ENCODE measurements at regions not wholly inside any gene's neighbourhood (a gene's known extent, or its start where the extent isn't known, plus 50 kb on each side); places are given as distances from the start of the nearest gene placed in this dataset.

- H3K9me3 Mint-ChIP-seq: peaks cover 0 to 9% (median 4%) of the 10 kb centered on the region in 7 donors
- Histone ChIP-seq H3K9ac (ENCODE audit: insufficient read depth, low read length, poor library complexity, severe bottlenecking) (no peak overlapping the region), H2AFZ (ENCODE audit: insufficient read depth, low read depth, low read length, poor library complexity, severe bottlenecking) (no peak overlapping the region), H3K9me3 (replicated peaks in 1 of 2; ENCODE audit: control insufficient read depth in 1 of 2, insufficient read depth in 1 of 2, low read length in 2 of 2) (peaks cover 0 to 5% of the 10 kb centered on the region in 2 donors), H3K4me2 (replicated peaks; ENCODE audit: extremely low read depth, low read length, poor library complexity, severe bottlenecking) (no peak overlapping the region), H3K27ac (ENCODE audit: low read depth in 1 of 2, low read length in 2 of 2) (no peak overlapping the region), H3K79me2 (ENCODE audit: insufficient read depth, low read length) (no peaks in the 10 kb centered on the region), H4K20me1 (ENCODE audit: insufficient read depth, low read length) (no peaks in the 10 kb centered on the region), H3K4me1 (ENCODE audit: control insufficient read depth in 1 of 2, insufficient read depth in 2 of 2, low read length in 2 of 2) (no peaks in the 10 kb centered on the region), H3K36me3 (replicated peaks in 1 of 2; ENCODE audit: control insufficient read depth in 1 of 2, insufficient read depth in 2 of 2, low read length in 2 of 2) (no peaks in the 10 kb centered on the region), H3K27me3 (ENCODE audit: control insufficient read depth in 2 of 2, insufficient read depth in 2 of 2, low read length in 2 of 2) (no peaks in the 10 kb centered on the region), H3K4me3 (replicated peaks in 1 of 3; ENCODE audit: low read depth in 2 of 3, low read length in 3 of 3) (no peak overlapping the region)
- no peaks in the 10 kb centered on the region for H3K4me1 Mint-ChIP-seq
- no peaks in the 10 kb centered on the region for H3K36me3 Mint-ChIP-seq
- intact Hi-C loops (cut with micrococcal nuclease): no loop called here
- no peak for DNase-seq
- H3K27me3 Mint-ChIP-seq (ENCODE audit: low read depth in 3 of 3): no peaks in the 10 kb centered on the region
- TF ChIP-seq CTCF (IDR thresholded peaks at IDR 0.05): no peak
- no peak overlapping the region for H3K4me3 Mint-ChIP-seq
- H3K27ac Mint-ChIP-seq: no peak overlapping the region
Observed at GRCh38 chr13:74466864-74467263, 332.7 kb upstream of the KLF12 start.

- Mint-ChIP-seq H3K4me3 (no peak overlapping the region), H3K27ac (no peak overlapping the region), H3K36me3 (no peaks in the 10 kb centered on the region), H3K9me3 (peaks cover 0 to 11% (median 4%) of the 10 kb centered on the region in 7 donors), H3K4me1 (no peaks in the 10 kb centered on the region), H3K27me3 (ENCODE audit: low read depth in 3 of 3) (no peaks in the 10 kb centered on the region)
- Histone ChIP-seq H4K20me1 (ENCODE audit: insufficient read depth, low read length) (no peaks in the 10 kb centered on the region), H3K9me3 (replicated peaks in 1 of 2; ENCODE audit: control insufficient read depth in 1 of 2, insufficient read depth in 1 of 2, low read length in 2 of 2) (peaks cover 0 to 5% of the 10 kb centered on the region in 2 donors), H3K79me2 (ENCODE audit: insufficient read depth, low read length) (no peaks in the 10 kb centered on the region), H3K9ac (ENCODE audit: insufficient read depth, low read length, poor library complexity, severe bottlenecking) (no peak overlapping the region), H3K36me3 (replicated peaks in 1 of 2; ENCODE audit: control insufficient read depth in 1 of 2, insufficient read depth in 2 of 2, low read length in 2 of 2) (no peaks in the 10 kb centered on the region), H2AFZ (ENCODE audit: insufficient read depth, low read depth, low read length, poor library complexity, severe bottlenecking) (no peak overlapping the region), H3K27ac (ENCODE audit: low read depth in 1 of 2, low read length in 2 of 2) (no peak overlapping the region), H3K4me2 (replicated peaks; ENCODE audit: extremely low read depth, low read length, poor library complexity, severe bottlenecking) (no peak overlapping the region), H3K27me3 (ENCODE audit: control insufficient read depth in 2 of 2, insufficient read depth in 2 of 2, low read length in 2 of 2) (no peaks in the 10 kb centered on the region), H3K4me1 (ENCODE audit: control insufficient read depth in 1 of 2, insufficient read depth in 2 of 2, low read length in 2 of 2) (no peaks in the 10 kb centered on the region), H3K4me3 (replicated peaks in 1 of 3; ENCODE audit: low read depth in 2 of 3, low read length in 3 of 3) (no peak overlapping the region)
- no peak for TF ChIP-seq CTCF (IDR thresholded peaks at IDR 0.05)
- intact Hi-C loops (cut with micrococcal nuclease): no loop called here
- DNase-seq: no peak
- WGBS (ENCODE audit: insufficient coverage): 86% methylated on average over 1 of the region's 2 CpGs
Observed at GRCh38 chr13:74466020-74466419, 331.8 kb upstream of the KLF12 start.

All from CD14-positive monocyte (primary cell).